H9 (cell line): ENCODE measurements at regions not wholly inside any gene's neighbourhood (a gene's known extent, or its start where the extent isn't known, plus 50 kb on each side); places are given as distances from the start of the nearest gene placed in this dataset.

Experiments
- DNase-seq: peaks from one replicate; pipeline ENCODE4 v3.0.0-alpha.2; 2017
- H2AFZ ChIP-seq: one replicate; pipeline ENCODE4 v1.6.1; 2013; ENCODE audit warnings: mild to moderate bottlenecking, low read length, control low read depth, moderate library complexity
- H2AK5ac ChIP-seq: 2 replicates; pipeline ENCODE4 v1.6.1; 2013; ENCODE audit warnings: low read length, control low read depth, mixed read lengths; ENCODE audit not compliant: insufficient read length
- H2BK120ac ChIP-seq: one replicate; pipeline ENCODE4 v1.6.1; 2013; ENCODE audit warnings: low read depth, mild to moderate bottlenecking, low read length, control low read depth, inconsistent platforms; ENCODE audit not compliant: poor library complexity, severe bottlenecking
- H2BK12ac ChIP-seq: 2 replicates; pipeline ENCODE4 v1.6.1; 2013; ENCODE audit warnings: low read length, control low read depth, mixed read lengths, low read depth; ENCODE audit not compliant: insufficient read length
- H2BK15ac ChIP-seq: 2 replicates; pipeline ENCODE4 v1.6.1; 2013; ENCODE audit warnings: low read depth, low read length, control low read depth
- H2BK20ac ChIP-seq: one replicate; pipeline ENCODE4 v1.6.1; 2013; ENCODE audit warnings: low read depth, mild to moderate bottlenecking, low read length, control low read depth, inconsistent platforms; ENCODE audit not compliant: poor library complexity, severe bottlenecking
- H2BK5ac ChIP-seq: 2 replicates; pipeline ENCODE4 v1.6.1; 2013; ENCODE audit warnings: low read length, control low read depth, mixed read lengths; ENCODE audit not compliant: insufficient read length
- H3K14ac ChIP-seq: 2 replicates; pipeline ENCODE4 v1.6.1; 2013; ENCODE audit warnings: low read length, control low read depth; ENCODE audit not compliant: insufficient read depth
- H3K18ac ChIP-seq: 2 replicates; pipeline ENCODE4 v1.6.1; 2013; ENCODE audit warnings: low read depth, mild to moderate bottlenecking, mixed read lengths, low read length, control low read depth; ENCODE audit not compliant: insufficient read length
- H3K23ac ChIP-seq: 2 replicates; pipeline ENCODE4 v1.6.1; 2013; ENCODE audit warnings: low read length, control low read depth, mixed read lengths, low read depth; ENCODE audit not compliant: insufficient read length
- H3K23me2 ChIP-seq: 2 replicates; pipeline ENCODE4 v1.6.1; 2013; ENCODE audit warnings: low read depth, mild to moderate bottlenecking, mixed read lengths, low read length, control low read depth; ENCODE audit not compliant: insufficient read length, poor library complexity, severe bottlenecking
- H3K27ac ChIP-seq: 2 replicates; pipeline ENCODE4 v1.5.1; 2013; ENCODE audit warnings: low read length, control low read depth, mixed read lengths, low read depth; ENCODE audit not compliant: insufficient read length
- H3K27me3 ChIP-seq: 2 replicates; pipeline ENCODE4 v1.6.1; 2013; ENCODE audit warnings: low read length, control low read depth, inconsistent platforms; ENCODE audit not compliant: insufficient read depth
- H3K4ac ChIP-seq: 2 replicates; pipeline ENCODE4 v1.6.1; 2013; ENCODE audit warnings: low read depth, mild to moderate bottlenecking, control low read depth, inconsistent platforms, low read length, moderate library complexity
- H3K4me1 ChIP-seq: 2 replicates; pipeline ENCODE4 v1.6.1; 2013; ENCODE audit warnings: low read length, control low read depth, inconsistent platforms; ENCODE audit not compliant: insufficient read depth
- H3K4me2 ChIP-seq: 2 replicates; pipeline ENCODE4 v1.6.1; 2013; ENCODE audit warnings: low read length, control low read depth, mixed read lengths; ENCODE audit not compliant: insufficient read length, insufficient read depth
- H3K56ac ChIP-seq: 2 replicates; pipeline ENCODE4 v1.6.1; 2013; ENCODE audit warnings: low read depth, mild to moderate bottlenecking, mixed read lengths, low read length, control low read depth; ENCODE audit not compliant: insufficient read length
- H3K79me1 ChIP-seq: 2 replicates; pipeline ENCODE4 v1.6.1; 2013; ENCODE audit warnings: low read depth, mild to moderate bottlenecking, moderate library complexity, low read length, control low read depth, inconsistent platforms; ENCODE audit not compliant: insufficient read depth, poor library complexity, severe bottlenecking
- H3K79me2 ChIP-seq: 2 replicates; pipeline ENCODE4 v1.6.1; 2013; ENCODE audit warnings: low read length, control low read depth, inconsistent platforms; ENCODE audit not compliant: insufficient read depth
- H3K9ac ChIP-seq: 2 replicates; pipeline ENCODE4 v1.6.1; 2013; ENCODE audit warnings: low read length, control low read depth, mixed read lengths; ENCODE audit not compliant: insufficient read length; ENCODE audit errors: extremely low read depth
- H3K9me3 ChIP-seq: one replicate; pipeline ENCODE4 v1.6.1; 2013; ENCODE audit warnings: low read depth, low read length, inconsistent platforms; ENCODE audit not compliant: control insufficient read depth
- H3T11ph ChIP-seq: one replicate; pipeline ENCODE4 v1.6.1; 2013; ENCODE audit warnings: mild to moderate bottlenecking, low read length, control low read depth, inconsistent platforms
- H4K20me1 ChIP-seq: one replicate; pipeline ENCODE4 v1.6.1; 2013; ENCODE audit not compliant: control insufficient read depth, insufficient read length, insufficient read depth
- H4K5ac ChIP-seq: 2 replicates; pipeline ENCODE4 v1.6.1; 2013; ENCODE audit warnings: low read depth, mild to moderate bottlenecking, mixed read lengths, low read length, control low read depth; ENCODE audit not compliant: insufficient read length
- H4K8ac ChIP-seq: replicated peaks from 2 replicates; pipeline ENCODE4 v1.6.1; 2013; ENCODE audit warnings: low read length, control low read depth, mixed read lengths, low read depth; ENCODE audit not compliant: insufficient read length
- H4K91ac ChIP-seq: 2 replicates; pipeline ENCODE4 v1.6.1; 2013; ENCODE audit warnings: low read depth, mild to moderate bottlenecking, moderate library complexity, mixed read lengths, low read length, control low read depth; ENCODE audit not compliant: insufficient read length
- H3K27ac Mint-ChIP-seq, 3 experiments: 2 replicates in 2 of 3; 3 replicates in 1 of 3; pipeline ENCODE4 v1.8.0; 2020 to 2021; ENCODE audit warnings: mixed read lengths in 3 of 3, mild to moderate bottlenecking in 1 of 3, moderate library complexity in 1 of 3
- H3K27me3 Mint-ChIP-seq: 2 replicates; pipeline ENCODE4 v1.8.0; 2021; ENCODE audit warnings: low read depth, mild to moderate bottlenecking, moderate library complexity, mixed read lengths
- H3K36me3 Mint-ChIP-seq, 3 experiments: 2 replicates in 2 of 3; 3 replicates in 1 of 3; pipeline ENCODE4 v1.8.0; 2020 to 2021; ENCODE audit warnings: low read depth in 3 of 3, mixed read lengths in 3 of 3; ENCODE audit not compliant: insufficient read depth in 1 of 3
- H3K4me1 Mint-ChIP-seq, 2 experiments: 2 replicates each; pipeline ENCODE4 v1.8.0; 2020; ENCODE audit warnings: mixed read lengths in 2 of 2
- H3K4me3 Mint-ChIP-seq, 2 experiments: 2 replicates in 1 of 2; 3 replicates in 1 of 2; pipeline ENCODE4 v1.8.0; 2020 to 2021; ENCODE audit warnings: mild to moderate bottlenecking in 2 of 2, mixed read lengths in 2 of 2, moderate library complexity in 1 of 2
- H3K9me3 Mint-ChIP-seq, 2 experiments: 2 replicates in 1 of 2; 3 replicates in 1 of 2; pipeline ENCODE4 v1.8.0; 2020; ENCODE audit warnings: mild to moderate bottlenecking in 2 of 2, mixed read lengths in 2 of 2, moderate library complexity in 1 of 2
- CTCF ChIP-seq: fragments of 200-600 bp; sonication (generic); conservative IDR thresholded peaks from 3 replicates; pipeline ENCODE4 v1.8.0; 2021; ENCODE audit warnings: antibody characterized with exemption, mild to moderate bottlenecking
- WGBS: extraction: QIAGEN DNeasy Blood & Tissue Kit; methylation state at CpG from one replicate; pipeline ENCODE4 v1.1.7; 2013; ENCODE audit warnings: missing lambda C conversion rate, low lambda C conversion rate, mixed read lengths; ENCODE audit not compliant: insufficient read length; ENCODE audit errors: extremely low coverage; 5-methylcytosine and 5-hydroxymethylcytosine counted together

GRCh38 chr17:33442320-33442719, 149.2 kb upstream of the ASIC2 start:
- no peak overlapping the region for H3K23ac ChIP-seq
- no peak overlapping the region for H3K27ac ChIP-seq
- H2BK5ac ChIP-seq = no peak overlapping the region
- H4K8ac ChIP-seq = no peak overlapping the region
- no peak overlapping the region for H3K18ac ChIP-seq
- peaks cover 10 to 20% of the 10 kb centered on the region in 2 experiments for H3K9me3 Mint-ChIP-seq
- H3K27me3 ChIP-seq = no peaks in the 10 kb centered on the region
- no peak overlapping the region for H3K4me2 ChIP-seq
- H3K4me1 Mint-ChIP-seq = no peaks in the 10 kb centered on the region
- no peaks in the 10 kb centered on the region for H3K79me1 ChIP-seq
- no peak for TF ChIP-seq CTCF
- peaks cover 14% of the 10 kb centered on the region for H3K27me3 Mint-ChIP-seq
- H4K5ac ChIP-seq = no peak overlapping the region
- H2BK15ac ChIP-seq = no peak overlapping the region
- H2AFZ ChIP-seq = no peak overlapping the region
- H3K56ac ChIP-seq = no peak overlapping the region
- no peak overlapping the region for H3K4ac ChIP-seq
- H2BK120ac ChIP-seq = no peak overlapping the region
- H3K36me3 Mint-ChIP-seq = peaks cover 3 to 10% (median 3%) of the 10 kb centered on the region in 3 experiments; a peak in 3 of 7 replicates
- no peak overlapping the region for H3K4me3 Mint-ChIP-seq
- H4K91ac ChIP-seq = no peak overlapping the region
- H3K14ac ChIP-seq = no peak overlapping the region
- no peaks in the 10 kb centered on the region for H3K23me2 ChIP-seq
- no peaks in the 10 kb centered on the region for H3K4me1 ChIP-seq
- no peak overlapping the region for H3K9ac ChIP-seq
- no peak for DNase-seq
- H2BK20ac ChIP-seq = no peak overlapping the region
- no peak overlapping the region for H2BK12ac ChIP-seq
- WGBS = no CpG with 5 or more reads among the region's 1 CpG
- no peaks in the 10 kb centered on the region for H3K9me3 ChIP-seq
- no peak overlapping the region for H3K27ac Mint-ChIP-seq
- no peaks in the 10 kb centered on the region for H4K20me1 ChIP-seq
- H3K79me2 ChIP-seq = no peaks in the 10 kb centered on the region
- H2AK5ac ChIP-seq = no peak overlapping the region
- no peak overlapping the region for H3T11ph ChIP-seq
